Lower lobe of right lung (tissue), 2 donors: ENCODE measurements at regions not wholly inside any gene's neighbourhood (a gene's known extent, or its start where the extent isn't known, plus 50 kb on each side); places are given as distances from the start of the nearest gene placed in this dataset.

Experiments used
- ATAC-seq, 2 donors: fragments of 200-7000 bp; cut with Tn5 transposase; one replicate each; pipeline ENCODE4 v1.9.1; 2020 to 2022; ENCODE audit warnings: mild to moderate bottlenecking in 2 of 2, moderate library complexity in 2 of 2
- DNase-seq: peaks from one replicate; pipeline ENCODE4 v3.0.0-alpha.2; 2020
- H3K27ac ChIP-seq: fragments of 200-600 bp; one replicate; pipeline ENCODE4 v1.8.0; 2022
- H3K27me3 ChIP-seq: fragments of 200-600 bp; one replicate; pipeline ENCODE4 v1.8.0; 2022; ENCODE audit warnings: low read depth
- H3K36me3 ChIP-seq: fragments of 200-600 bp; one replicate; pipeline ENCODE4 v1.8.0; 2022; ENCODE audit warnings: mild to moderate bottlenecking
- H3K4me1 ChIP-seq: fragments of 200-600 bp; one replicate; pipeline ENCODE4 v1.8.0; 2022
- H3K4me3 ChIP-seq: fragments of 200-600 bp; one replicate; pipeline ENCODE4 v1.8.0; 2022; ENCODE audit warnings: mild to moderate bottlenecking
- H3K9me3 ChIP-seq: fragments of 200-600 bp; one replicate; pipeline ENCODE4 v1.8.0; 2022
- intact Hi-C: fragments of 100-400 bp; cut with DNase I; formaldehyde crosslinking; loops from one replicate; pipeline ENCODE4 v1.11.0; 2022
- TF ChIP-seq, protein P1 (sequence below): fragments of 200-600 bp; IDR thresholded peaks from one replicate; pipeline ENCODE4 v1.8.0; 2022; ENCODE audit warnings: antibody characterized with exemption, mild to moderate bottlenecking
- donor health status: DM: no; HTN: yes; CAD: no; lungs with severe emphysema.

- intact Hi-C loops = no loop called here
- Histone ChIP-seq H3K9me3 (no peaks in the 10 kb centered on the region), H3K36me3 (no peaks in the 10 kb centered on the region), H3K27me3 (no peaks in the 10 kb centered on the region), H3K27ac (no peak overlapping the region), H3K4me1 (no peaks in the 10 kb centered on the region), H3K4me3 (no peak overlapping the region)
- no peak for ATAC-seq
- DNase-seq = no peak
- TF ChIP-seq, protein P1, sequence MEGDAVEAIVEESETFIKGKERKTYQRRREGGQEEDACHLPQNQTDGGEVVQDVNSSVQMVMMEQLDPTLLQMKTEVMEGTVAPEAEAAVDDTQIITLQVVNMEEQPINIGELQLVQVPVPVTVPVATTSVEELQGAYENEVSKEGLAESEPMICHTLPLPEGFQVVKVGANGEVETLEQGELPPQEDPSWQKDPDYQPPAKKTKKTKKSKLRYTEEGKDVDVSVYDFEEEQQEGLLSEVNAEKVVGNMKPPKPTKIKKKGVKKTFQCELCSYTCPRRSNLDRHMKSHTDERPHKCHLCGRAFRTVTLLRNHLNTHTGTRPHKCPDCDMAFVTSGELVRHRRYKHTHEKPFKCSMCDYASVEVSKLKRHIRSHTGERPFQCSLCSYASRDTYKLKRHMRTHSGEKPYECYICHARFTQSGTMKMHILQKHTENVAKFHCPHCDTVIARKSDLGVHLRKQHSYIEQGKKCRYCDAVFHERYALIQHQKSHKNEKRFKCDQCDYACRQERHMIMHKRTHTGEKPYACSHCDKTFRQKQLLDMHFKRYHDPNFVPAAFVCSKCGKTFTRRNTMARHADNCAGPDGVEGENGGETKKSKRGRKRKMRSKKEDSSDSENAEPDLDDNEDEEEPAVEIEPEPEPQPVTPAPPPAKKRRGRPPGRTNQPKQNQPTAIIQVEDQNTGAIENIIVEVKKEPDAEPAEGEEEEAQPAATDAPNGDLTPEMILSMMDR = no peak
Measured at GRCh38 chr2:2714408-2714807, 383.3 kb upstream of the MYT1L start.

GRCh38 chr2:2709431-2709770 lies 378.3 kb upstream of the MYT1L start:
- Histone ChIP-seq H3K27ac (no peak overlapping the region), H3K36me3 (no peaks in the 10 kb centered on the region), H3K4me1 (no peaks in the 10 kb centered on the region), H3K27me3 (peaks cover 9% of the 10 kb centered on the region), H3K9me3 (no peaks in the 10 kb centered on the region), H3K4me3 (no peak overlapping the region)
- TF ChIP-seq, protein P1 = no peak
- no peak for ATAC-seq
- intact Hi-C loops = no loop called here
- DNase-seq = no peak

- Histone ChIP-seq H3K9me3 (no peaks in the 10 kb centered on the region), H3K27me3 (peaks cover 11% of the 10 kb centered on the region), H3K4me3 (no peak overlapping the region), H3K36me3 (no peaks in the 10 kb centered on the region), H3K27ac (no peak overlapping the region), H3K4me1 (no peaks in the 10 kb centered on the region)
- intact Hi-C loops = no loop called here
- TF ChIP-seq, protein P1 = no peak
- no peak for DNase-seq
- no peak for ATAC-seq
Measured at GRCh38 chr2:2708575-2709430, 377.7 kb upstream of the MYT1L start.

DNA sequence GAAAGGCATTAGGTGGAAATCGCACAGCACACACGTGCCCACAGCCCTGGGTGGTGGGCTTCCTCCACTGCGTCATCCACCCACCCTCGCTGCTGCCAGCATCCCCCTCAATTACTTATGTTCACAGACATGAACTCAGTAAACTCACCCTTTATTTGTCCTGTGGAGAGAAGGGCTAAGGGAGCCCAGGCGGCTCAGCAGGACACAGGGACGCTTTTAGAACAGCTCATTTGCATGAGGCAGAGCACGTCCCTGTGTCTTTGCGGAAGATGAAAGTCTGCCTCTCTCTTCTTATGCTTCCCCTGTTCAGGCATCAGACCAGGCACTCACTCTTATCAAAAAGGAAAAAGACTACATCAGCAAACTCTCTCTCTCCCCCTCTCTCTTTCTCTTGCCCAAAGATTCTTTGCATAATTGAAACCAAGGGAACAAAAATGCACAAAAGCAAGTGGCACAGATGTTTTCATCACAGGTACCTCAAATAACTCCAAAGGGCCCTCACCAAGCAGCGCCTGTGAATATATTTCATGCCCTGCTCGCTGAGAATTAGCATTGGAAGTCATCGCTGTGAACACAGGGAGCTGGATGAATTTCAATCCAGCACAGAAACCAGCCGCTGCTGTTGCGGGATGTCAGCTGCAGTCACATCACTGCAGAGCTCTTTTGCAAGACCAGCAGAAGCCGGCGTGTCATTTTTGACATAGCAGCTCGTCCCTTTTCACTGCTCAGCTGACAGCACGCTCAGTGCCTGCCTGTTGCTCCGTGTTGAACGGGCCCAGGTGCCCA lies 376.3 kb upstream of the MYT1L start:
- no peaks in the 10 kb centered on the region for H3K9me3 ChIP-seq
- H3K27me3 ChIP-seq = peaks cover 17% of the 10 kb centered on the region
- ATAC-seq (no peak), DNase-seq (no peak)
- H3K4me3 ChIP-seq = no peak overlapping the region
- no peak overlapping the region for H3K27ac ChIP-seq
- intact Hi-C loops = no loop called here
- H3K36me3 ChIP-seq = no peaks in the 10 kb centered on the region
- H3K4me1 ChIP-seq = no peaks in the 10 kb centered on the region
- TF ChIP-seq, protein P1 = no peak

DNA sequence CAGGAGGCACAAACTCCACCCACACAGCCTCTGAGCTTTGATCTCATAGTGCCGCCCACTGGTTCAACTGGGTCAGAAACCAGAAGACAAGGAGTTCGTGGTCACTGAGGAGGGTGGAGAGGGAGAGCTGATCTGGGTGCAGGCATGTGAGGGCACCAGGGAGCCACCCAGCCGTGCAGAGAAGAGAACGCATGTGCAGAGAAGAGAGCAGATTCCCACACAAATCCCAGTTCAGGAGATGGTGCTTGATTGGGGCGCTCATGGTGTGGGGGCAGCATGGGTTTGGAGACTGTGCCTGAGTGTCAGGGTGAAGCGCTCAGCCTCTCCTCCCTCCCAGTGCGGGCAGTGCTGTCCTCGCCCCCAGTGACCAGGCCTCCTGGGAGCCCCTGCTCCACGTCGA lies 375.2 kb upstream of the MYT1L start:
- DNase-seq = peak; percentile 26

More for the DNA sequence above, 375.2 kb upstream of the MYT1L start:
- intact Hi-C loops = no loop called here
- peaks cover 17% of the 10 kb centered on the region for H3K27me3 ChIP-seq
- H3K4me1 ChIP-seq = no peaks in the 10 kb centered on the region
- no peak overlapping the region for H3K4me3 ChIP-seq
- TF ChIP-seq, protein P1 = no peak
- no peaks in the 10 kb centered on the region for H3K9me3 ChIP-seq
- no peaks in the 10 kb centered on the region for H3K36me3 ChIP-seq
- no peak overlapping the region for H3K27ac ChIP-seq
- no peak for ATAC-seq
